Colonic mucosa (tissue), 4 donors: ENCODE measurements at regions not wholly inside any gene's neighbourhood (a gene's known extent, or its start where the extent isn't known, plus 50 kb on each side); places are given as distances from the start of the nearest gene placed in this dataset.

Experiments
- DNase-seq: peaks from one replicate; pipeline ENCODE4 v3.0.0-alpha.2; 2020
- H3K27ac ChIP-seq: fragments of 200-600 bp; one replicate; pipeline ENCODE4 v1.8.0; 2021
- H3K27me3 ChIP-seq: fragments of 200-600 bp; one replicate; pipeline ENCODE4 v1.8.0; 2021
- H3K36me3 ChIP-seq: fragments of 200-600 bp; one replicate; pipeline ENCODE4 v1.8.0; 2021
- H3K4me1 ChIP-seq: fragments of 200-600 bp; one replicate; pipeline ENCODE4 v1.8.0; 2021; ENCODE audit warnings: mild to moderate bottlenecking
- H3K4me3 ChIP-seq: fragments of 200-600 bp; one replicate; pipeline ENCODE4 v1.8.0; 2021
- H3K9ac ChIP-seq, 2 donors: one replicate each; pipeline ENCODE4 v1.7.0; 2013; ENCODE audit warnings: control low read depth in 2 of 2, low read depth in 2 of 2, low read length in 2 of 2
- H3K9me3 ChIP-seq: fragments of 200-600 bp; one replicate; pipeline ENCODE4 v1.8.0; 2021
- CTCF ChIP-seq: fragments of 200-600 bp; IDR thresholded peaks from one replicate; pipeline ENCODE4 v1.8.0; 2022; ENCODE audit warnings: antibody characterized with exemption, mild to moderate bottlenecking
- intact Hi-C: fragments of 100-400 bp; cut with DNase I; formaldehyde crosslinking; loops from one replicate; pipeline ENCODE4 v1.14.1; 2022
- donor health status: healthy.
- donor health status: DM: no; HTN: no; CAD: no.
- donor health status: DM: no; HTN: no; CAD: no.

GRCh38 chr2:237192881-237193280, 107.2 kb downstream of the COPS8 start:
- no peak overlapping the region for H3K9ac ChIP-seq
- TF ChIP-seq CTCF = no peak
- H3K9me3 ChIP-seq = no peaks in the 10 kb centered on the region
- no peaks in the 10 kb centered on the region for H3K4me1 ChIP-seq
- no peaks in the 10 kb centered on the region for H3K27me3 ChIP-seq
- H3K36me3 ChIP-seq = no peaks in the 10 kb centered on the region
- no peak overlapping the region for H3K4me3 ChIP-seq
- intact Hi-C loops = no loop called here
- no peak for DNase-seq
- no peak overlapping the region for H3K27ac ChIP-seq

- Histone ChIP-seq H3K36me3 (no peaks in the 10 kb centered on the region), H3K27me3 (no peaks in the 10 kb centered on the region), H3K4me1 (no peaks in the 10 kb centered on the region), H3K27ac (no peak overlapping the region), H3K9me3 (no peaks in the 10 kb centered on the region), H3K9ac (no peak overlapping the region), H3K4me3 (no peak overlapping the region)
- TF ChIP-seq CTCF = no peak
- no peak for DNase-seq
- intact Hi-C loops = no loop called here
These were observed 107.7 kb downstream of the COPS8 start for GRCh38 chr2:237193436-237193835.

- Histone ChIP-seq H3K27me3 (no peaks in the 10 kb centered on the region), H3K4me3 (no peak overlapping the region), H3K4me1 (no peaks in the 10 kb centered on the region), H3K9me3 (no peaks in the 10 kb centered on the region), H3K36me3 (no peaks in the 10 kb centered on the region), H3K27ac (no peak overlapping the region), H3K9ac (no peak overlapping the region)
- no peak for TF ChIP-seq CTCF
- intact Hi-C loops = no loop called here
- DNase-seq = no peak
These were observed 108.4 kb downstream of the COPS8 start for GRCh38 chr2:237194081-237194480.

- Histone ChIP-seq H3K4me3 (no peak overlapping the region), H3K36me3 (no peaks in the 10 kb centered on the region), H3K4me1 (no peaks in the 10 kb centered on the region), H3K27ac (no peak overlapping the region), H3K9me3 (no peaks in the 10 kb centered on the region), H3K9ac (no peak overlapping the region), H3K27me3 (no peaks in the 10 kb centered on the region)
- no peak for DNase-seq
- intact Hi-C loops = no loop called here
- TF ChIP-seq CTCF = no peak
These were observed 109.2 kb downstream of the COPS8 start for GRCh38 chr2:237194906-237195305.

- Histone ChIP-seq H3K27ac (no peak overlapping the region), H3K4me3 (no peak overlapping the region), H3K27me3 (no peaks in the 10 kb centered on the region), H3K9ac (no peak overlapping the region), H3K9me3 (no peaks in the 10 kb centered on the region), H3K4me1 (no peaks in the 10 kb centered on the region), H3K36me3 (no peaks in the 10 kb centered on the region)
- DNase-seq = no peak
- TF ChIP-seq CTCF = no peak
- intact Hi-C loops = no loop called here
These were observed 109.9 kb downstream of the COPS8 start for GRCh38 chr2:237195396-237196120.
